Hepatocyte (in vitro differentiated cells): ENCODE measurements at regions not wholly inside any gene's neighbourhood (a gene's known extent, or its start where the extent isn't known, plus 50 kb on each side); places are given as distances from the start of the nearest gene placed in this dataset.

Experiments used
- CTCF ChIP-seq: fragments of 200-600 bp; sonication (generic); IDR thresholded peaks from 2 replicates; pipeline ENCODE4 v1.5.1; 2016; ENCODE audit warnings: antibody characterized with exemption, mild to moderate bottlenecking; ENCODE audit not compliant: poor library complexity
- EZH2 ChIP-seq: fragments of 200-600 bp; sonication (generic); IDR thresholded peaks from 2 replicates; pipeline ENCODE4 v1.6.1; 2016; ENCODE audit warnings: antibody characterized with exemption, mild to moderate bottlenecking, borderline replicate concordance

- TF ChIP-seq CTCF = no peak
- no peak for TF ChIP-seq EZH2
These were observed 399.3 kb downstream of the AJAP1 start for GRCh38 chr1:5053744-5054143.
